ENCODE measurements at regions not wholly inside any gene's neighbourhood (a gene's known extent, or its start where the extent isn't known, plus 50 kb on each side); places are given as distances from the start of the nearest gene placed in this dataset.

DNA sequence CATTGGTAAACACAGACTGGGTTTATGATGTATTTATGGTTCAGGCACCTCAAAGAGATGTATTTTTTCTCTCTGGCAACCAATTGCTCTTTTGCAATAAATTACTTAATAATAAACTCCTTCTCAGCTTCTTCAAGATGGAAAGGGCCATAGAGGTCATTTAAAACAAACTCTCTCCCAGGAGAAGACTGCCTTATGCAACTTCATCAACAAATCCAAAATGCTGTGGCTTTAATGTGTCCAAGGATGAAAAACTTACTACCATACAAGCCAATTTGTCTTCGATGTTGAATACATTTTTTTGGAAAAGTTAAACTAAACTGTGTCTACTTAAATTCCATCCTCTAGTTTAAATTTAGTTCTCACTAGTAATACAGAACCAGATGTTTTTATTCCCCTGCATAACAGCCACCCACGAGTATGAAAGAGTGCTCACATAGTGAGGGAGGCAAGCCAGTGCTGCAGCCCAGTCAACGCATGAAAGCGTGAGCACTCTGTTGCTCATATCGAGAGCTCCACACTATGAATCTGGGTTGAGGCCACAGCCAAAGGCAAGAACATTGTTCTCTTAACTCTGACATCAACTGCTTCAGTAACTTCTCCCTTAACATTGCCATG is 761.3 kb upstream of the GRM7 start:
- Histone ChIP-seq H3K4me3 (ENCODE audit: low read depth, low read length) (no peak overlapping the region), H3K9ac (ENCODE audit: low read depth, low read length) (no peak overlapping the region), H3K4me1 (ENCODE audit: control insufficient read depth, insufficient read depth, low read length) (no peaks in the 10 kb centered on the region), H3K9me3 (ENCODE audit: control insufficient read depth, insufficient read depth, low read length) (no peaks in the 10 kb centered on the region), H3K27me3 (ENCODE audit: control insufficient read depth, insufficient read depth, low read length) (no peaks in the 10 kb centered on the region), H3K36me3 (ENCODE audit: control insufficient read depth, insufficient read depth, low read length) (no peaks in the 10 kb centered on the region)

- H3K4me3 ChIP-seq (ENCODE audit: low read depth, low read length), result no peak overlapping the region
- no peaks in the 10 kb centered on the region for H3K4me1 ChIP-seq (ENCODE audit: control insufficient read depth, insufficient read depth, low read length)
- H3K9me3 ChIP-seq (ENCODE audit: control insufficient read depth, insufficient read depth, low read length), result no peaks in the 10 kb centered on the region
- H3K27me3 ChIP-seq (ENCODE audit: control insufficient read depth, insufficient read depth, low read length), result no peaks in the 10 kb centered on the region
- H3K36me3 ChIP-seq (ENCODE audit: control insufficient read depth, insufficient read depth, low read length), result no peaks in the 10 kb centered on the region
- no peak overlapping the region for H3K9ac ChIP-seq (ENCODE audit: low read depth, low read length)
Observed at GRCh38 chr3:6105187-6105586, 755.7 kb upstream of the GRM7 start.

- H3K36me3 ChIP-seq (ENCODE audit: control insufficient read depth, insufficient read depth, low read length), result no peaks in the 10 kb centered on the region
- no peak overlapping the region for H3K4me3 ChIP-seq (ENCODE audit: low read depth, low read length)
- H3K4me1 ChIP-seq (ENCODE audit: control insufficient read depth, insufficient read depth, low read length), result no peaks in the 10 kb centered on the region
- no peaks in the 10 kb centered on the region for H3K27me3 ChIP-seq (ENCODE audit: control insufficient read depth, insufficient read depth, low read length)
- H3K9me3 ChIP-seq (ENCODE audit: control insufficient read depth, insufficient read depth, low read length), result no peaks in the 10 kb centered on the region
- no peak overlapping the region for H3K9ac ChIP-seq (ENCODE audit: low read depth, low read length)
Observed at GRCh38 chr3:6108957-6109356, 752.0 kb upstream of the GRM7 start.

DNA sequence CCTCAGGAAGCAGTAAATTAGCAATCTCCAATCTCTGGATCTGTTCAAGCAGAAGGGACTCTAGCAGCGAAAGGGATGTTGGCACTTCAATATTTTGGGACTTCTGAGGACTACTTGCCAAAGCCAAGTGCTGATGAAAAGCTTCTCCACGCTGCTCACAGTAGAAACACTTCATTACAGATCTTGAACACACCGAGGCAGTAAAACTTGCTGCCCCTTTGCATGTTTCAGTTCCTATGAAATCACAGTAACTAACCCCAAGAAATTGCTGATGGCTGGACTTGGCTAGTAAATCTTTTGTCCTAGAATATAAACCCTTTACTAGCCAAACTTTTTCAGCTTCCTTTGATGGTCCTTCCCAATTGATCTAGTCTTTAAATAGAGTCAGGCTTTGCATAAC is 750.5 kb upstream of the GRM7 start:
- H3K36me3 ChIP-seq (ENCODE audit: control insufficient read depth, insufficient read depth, low read length), result no peaks in the 10 kb centered on the region
- H3K27me3 ChIP-seq (ENCODE audit: control insufficient read depth, insufficient read depth, low read length), result no peaks in the 10 kb centered on the region
- no peak overlapping the region for H3K9ac ChIP-seq (ENCODE audit: low read depth, low read length)
- H3K4me3 ChIP-seq (ENCODE audit: low read depth, low read length), result no peak overlapping the region
- no peaks in the 10 kb centered on the region for H3K9me3 ChIP-seq (ENCODE audit: control insufficient read depth, insufficient read depth, low read length)
- H3K4me1 ChIP-seq (ENCODE audit: control insufficient read depth, insufficient read depth, low read length), result no peaks in the 10 kb centered on the region

- Histone ChIP-seq H3K4me3 (ENCODE audit: low read depth, low read length) (no peak overlapping the region), H3K4me1 (ENCODE audit: control insufficient read depth, insufficient read depth, low read length) (no peaks in the 10 kb centered on the region), H3K9me3 (ENCODE audit: control insufficient read depth, insufficient read depth, low read length) (no peaks in the 10 kb centered on the region), H3K9ac (ENCODE audit: low read depth, low read length) (no peak overlapping the region), H3K27me3 (ENCODE audit: control insufficient read depth, insufficient read depth, low read length) (no peaks in the 10 kb centered on the region), H3K36me3 (ENCODE audit: control insufficient read depth, insufficient read depth, low read length) (no peaks in the 10 kb centered on the region)
Observed at GRCh38 chr3:6112546-6112945, 748.4 kb upstream of the GRM7 start.

DNA sequence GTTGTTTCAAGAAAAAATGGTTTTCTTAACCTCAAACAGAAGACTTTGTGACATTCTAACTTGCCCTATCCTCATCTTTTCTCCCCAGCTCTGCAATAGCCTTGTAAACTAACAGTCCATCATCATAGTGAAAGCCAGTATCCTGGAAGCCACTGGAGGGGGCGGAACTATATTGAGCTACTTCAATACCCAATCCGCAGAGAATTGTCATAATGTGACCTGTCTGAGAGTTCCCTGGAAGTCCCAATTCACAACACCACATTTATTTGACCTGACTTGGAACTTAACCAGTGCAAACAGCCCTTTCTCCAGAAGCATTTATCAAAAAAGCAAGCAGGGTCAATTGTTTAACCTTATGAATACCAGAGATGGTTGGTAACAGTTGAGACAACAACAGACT is 747.6 kb upstream of the GRM7 start:
- no peaks in the 10 kb centered on the region for H3K36me3 ChIP-seq (ENCODE audit: control insufficient read depth, insufficient read depth, low read length)
- no peaks in the 10 kb centered on the region for H3K27me3 ChIP-seq (ENCODE audit: control insufficient read depth, insufficient read depth, low read length)

GRCh38 chr3:6119367-6119766 is 741.5 kb upstream of the GRM7 start:
- H3K9ac ChIP-seq (ENCODE audit: low read depth, low read length), result no peak overlapping the region
- H3K27me3 ChIP-seq (ENCODE audit: control insufficient read depth, insufficient read depth, low read length), result no peaks in the 10 kb centered on the region
- no peaks in the 10 kb centered on the region for H3K9me3 ChIP-seq (ENCODE audit: control insufficient read depth, insufficient read depth, low read length)
- H3K36me3 ChIP-seq (ENCODE audit: control insufficient read depth, insufficient read depth, low read length), result no peaks in the 10 kb centered on the region
- H3K4me3 ChIP-seq (ENCODE audit: low read depth, low read length), result no peak overlapping the region
- H3K4me1 ChIP-seq (ENCODE audit: control insufficient read depth, insufficient read depth, low read length), result peaks cover 10% of the 10 kb centered on the region

More for the DNA sequence above, 747.6 kb upstream of the GRM7 start:
- Histone ChIP-seq H3K9ac (ENCODE audit: low read depth, low read length) (no peak overlapping the region), H3K9me3 (ENCODE audit: control insufficient read depth, insufficient read depth, low read length) (no peaks in the 10 kb centered on the region), H3K4me1 (ENCODE audit: control insufficient read depth, insufficient read depth, low read length) (no peaks in the 10 kb centered on the region), H3K4me3 (ENCODE audit: low read depth, low read length) (no peak overlapping the region)

GRCh38 chr3:6120786-6121185 is 740.1 kb upstream of the GRM7 start:
- Histone ChIP-seq H3K36me3 (ENCODE audit: control insufficient read depth, insufficient read depth, low read length) (no peaks in the 10 kb centered on the region), H3K9ac (ENCODE audit: low read depth, low read length) (no peak overlapping the region), H3K9me3 (ENCODE audit: control insufficient read depth, insufficient read depth, low read length) (no peaks in the 10 kb centered on the region), H3K4me1 (ENCODE audit: control insufficient read depth, insufficient read depth, low read length) (peaks cover 14% of the 10 kb centered on the region), H3K4me3 (ENCODE audit: low read depth, low read length) (no peak overlapping the region), H3K27me3 (ENCODE audit: control insufficient read depth, insufficient read depth, low read length) (no peaks in the 10 kb centered on the region)

DNA sequence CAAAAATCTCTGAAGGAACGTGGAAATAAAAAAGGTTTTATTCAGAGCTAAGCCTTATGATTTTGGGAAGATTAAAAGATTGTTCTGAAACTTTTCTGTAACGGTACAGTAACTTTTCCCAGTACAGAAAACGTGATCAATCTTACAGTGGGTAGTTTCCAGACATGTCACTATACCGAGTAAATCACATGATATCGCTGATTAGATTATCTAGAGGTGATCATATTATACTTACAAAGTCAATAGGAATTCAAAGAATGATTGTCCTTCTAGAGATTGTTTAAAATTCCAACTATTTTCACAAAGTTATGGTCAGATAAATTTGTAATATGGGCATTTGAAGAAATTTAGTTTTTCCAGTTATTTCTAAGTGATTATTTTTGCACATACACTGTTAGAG is 736.0 kb upstream of the GRM7 start:
- Histone ChIP-seq H3K36me3 (ENCODE audit: control insufficient read depth, insufficient read depth, low read length) (no peaks in the 10 kb centered on the region), H3K27me3 (ENCODE audit: control insufficient read depth, insufficient read depth, low read length) (no peaks in the 10 kb centered on the region), H3K9ac (ENCODE audit: low read depth, low read length) (no peak overlapping the region), H3K9me3 (ENCODE audit: control insufficient read depth, insufficient read depth, low read length) (no peaks in the 10 kb centered on the region), H3K4me1 (ENCODE audit: control insufficient read depth, insufficient read depth, low read length) (peaks cover 14% of the 10 kb centered on the region), H3K4me3 (ENCODE audit: low read depth, low read length) (no peak overlapping the region)

DNA sequence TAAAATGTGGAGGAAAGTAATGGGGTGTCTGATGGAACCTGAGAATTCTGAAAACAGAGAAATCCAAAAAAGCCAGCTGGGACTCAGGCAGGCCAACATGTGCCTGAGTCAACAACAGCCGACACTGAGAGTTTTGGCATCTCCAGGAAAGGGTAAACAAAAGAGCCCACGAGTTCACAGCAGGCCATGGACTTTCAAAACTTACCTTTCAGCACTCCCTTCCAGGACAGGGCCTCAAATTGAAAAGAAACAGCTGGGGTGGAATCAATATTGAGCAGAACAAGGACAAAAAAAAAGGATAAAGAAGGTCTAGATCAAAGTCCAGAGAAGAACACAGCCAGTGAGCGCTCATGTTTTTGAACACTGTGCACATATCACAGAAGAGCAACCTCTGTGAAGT is 735.4 kb upstream of the GRM7 start:
- Histone ChIP-seq H3K4me1 (ENCODE audit: control insufficient read depth, insufficient read depth, low read length) (peaks cover 14% of the 10 kb centered on the region), H3K9ac (ENCODE audit: low read depth, low read length) (no peak overlapping the region), H3K27me3 (ENCODE audit: control insufficient read depth, insufficient read depth, low read length) (no peaks in the 10 kb centered on the region), H3K9me3 (ENCODE audit: control insufficient read depth, insufficient read depth, low read length) (no peaks in the 10 kb centered on the region), H3K4me3 (ENCODE audit: low read depth, low read length) (no peak overlapping the region), H3K36me3 (ENCODE audit: control insufficient read depth, insufficient read depth, low read length) (no peaks in the 10 kb centered on the region)

GRCh38 chr3:6132684-6133432 is 728.1 kb upstream of the GRM7 start:
- Histone ChIP-seq H3K4me1 (ENCODE audit: control insufficient read depth, insufficient read depth, low read length) (no peaks in the 10 kb centered on the region), H3K9me3 (ENCODE audit: control insufficient read depth, insufficient read depth, low read length) (no peaks in the 10 kb centered on the region), H3K4me3 (ENCODE audit: low read depth, low read length) (no peak overlapping the region), H3K9ac (ENCODE audit: low read depth, low read length) (no peak overlapping the region), H3K36me3 (ENCODE audit: control insufficient read depth, insufficient read depth, low read length) (no peaks in the 10 kb centered on the region), H3K27me3 (ENCODE audit: control insufficient read depth, insufficient read depth, low read length) (no peaks in the 10 kb centered on the region)

DNA sequence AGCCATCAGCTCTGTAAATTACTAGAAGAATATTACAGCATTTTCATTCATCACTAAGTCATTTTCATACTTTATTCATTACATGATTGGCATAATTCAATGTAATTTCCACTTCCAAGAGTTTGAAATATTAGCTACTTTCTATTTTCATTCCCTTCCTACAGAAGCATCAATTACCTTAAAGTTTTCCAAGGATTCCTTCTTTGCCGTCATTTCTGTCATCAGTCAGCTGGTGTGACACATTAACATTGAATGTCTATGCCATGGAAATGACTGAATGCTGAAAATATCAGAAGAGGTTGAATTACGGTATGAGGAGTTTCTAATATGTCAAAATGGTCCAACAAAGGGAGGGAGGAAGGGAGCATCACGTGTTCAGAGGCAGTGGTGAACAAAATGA is 718.2 kb upstream of the GRM7 start:
- Histone ChIP-seq H3K36me3 (ENCODE audit: control insufficient read depth, insufficient read depth, low read length) (no peaks in the 10 kb centered on the region), H3K27me3 (ENCODE audit: control insufficient read depth, insufficient read depth, low read length) (no peaks in the 10 kb centered on the region), H3K4me1 (ENCODE audit: control insufficient read depth, insufficient read depth, low read length) (no peaks in the 10 kb centered on the region), H3K9ac (ENCODE audit: low read depth, low read length) (no peak overlapping the region), H3K9me3 (ENCODE audit: control insufficient read depth, insufficient read depth, low read length) (no peaks in the 10 kb centered on the region), H3K4me3 (ENCODE audit: low read depth, low read length) (no peak overlapping the region)
